Bronchial epithelial cell (primary cell): ENCODE measurements at regions not wholly inside any gene's neighbourhood (a gene's known extent, or its start where the extent isn't known, plus 50 kb on each side); places are given as distances from the start of the nearest gene placed in this dataset.
A peak's percentile ranks its signal among the peaks of the same experiment; 100 is the strongest.

Experiments
- DNase-seq: peaks from one replicate; pipeline ENCODE4 v3.0.0-alpha.2; 2010; ENCODE audit warnings: low read depth
- FAIRE-seq: peaks from 2 replicates; lab custom pipeline; 2011; peaks lifted over from hg19 to GRCh38; lab: Jason Lieb, UNC
- H3K27me3 ChIP-seq: 2 replicates; pipeline ENCODE4 v1.5.1; 2011; ENCODE audit warnings: low read length; ENCODE audit not compliant: control insufficient read depth, insufficient read depth
- H3K36me3 ChIP-seq: 2 replicates; pipeline ENCODE4 v1.5.1; 2011; ENCODE audit warnings: low read length; ENCODE audit not compliant: control insufficient read depth, insufficient read depth
- H3K4me3 ChIP-seq: 2 replicates; pipeline ENCODE4 v1.5.1; 2011; ENCODE audit warnings: mild to moderate bottlenecking, low read depth, low read length, control low read depth
- TF ChIP-seq, protein P1 (sequence below): IDR thresholded peaks from 2 replicates; pipeline ENCODE4 v1.5.1; 2011; ENCODE audit warnings: mild to moderate bottlenecking, moderate library complexity, low read length, control low read depth, inconsistent platforms; ENCODE audit not compliant: insufficient read depth, severe bottlenecking

DNA sequence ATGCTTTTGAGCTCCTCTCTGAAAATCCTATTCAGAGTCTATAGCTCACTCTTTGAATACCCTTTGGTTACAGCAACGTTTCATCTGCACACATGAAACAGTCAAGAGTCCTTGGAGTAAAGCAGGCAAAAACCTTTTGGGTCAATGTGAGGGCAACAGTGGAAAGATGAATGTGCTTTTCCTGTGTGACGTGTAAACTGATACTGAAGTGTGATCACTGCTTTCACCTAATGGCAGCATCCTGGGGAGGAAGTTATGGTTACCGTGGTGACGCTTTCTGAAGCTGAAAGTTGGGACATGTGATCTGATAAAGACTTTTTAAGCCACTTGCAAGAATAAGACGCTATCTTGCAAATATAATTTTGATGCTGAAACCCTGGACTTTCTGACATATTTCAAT lies 160.0 kb downstream of the SEC16B start:
- no peak for FAIRE-seq
- Histone ChIP-seq H3K27me3 (no peaks in the 10 kb centered on the region), H3K36me3 (no peaks in the 10 kb centered on the region), H3K4me3 (no peak overlapping the region)
- TF ChIP-seq, protein P1, sequence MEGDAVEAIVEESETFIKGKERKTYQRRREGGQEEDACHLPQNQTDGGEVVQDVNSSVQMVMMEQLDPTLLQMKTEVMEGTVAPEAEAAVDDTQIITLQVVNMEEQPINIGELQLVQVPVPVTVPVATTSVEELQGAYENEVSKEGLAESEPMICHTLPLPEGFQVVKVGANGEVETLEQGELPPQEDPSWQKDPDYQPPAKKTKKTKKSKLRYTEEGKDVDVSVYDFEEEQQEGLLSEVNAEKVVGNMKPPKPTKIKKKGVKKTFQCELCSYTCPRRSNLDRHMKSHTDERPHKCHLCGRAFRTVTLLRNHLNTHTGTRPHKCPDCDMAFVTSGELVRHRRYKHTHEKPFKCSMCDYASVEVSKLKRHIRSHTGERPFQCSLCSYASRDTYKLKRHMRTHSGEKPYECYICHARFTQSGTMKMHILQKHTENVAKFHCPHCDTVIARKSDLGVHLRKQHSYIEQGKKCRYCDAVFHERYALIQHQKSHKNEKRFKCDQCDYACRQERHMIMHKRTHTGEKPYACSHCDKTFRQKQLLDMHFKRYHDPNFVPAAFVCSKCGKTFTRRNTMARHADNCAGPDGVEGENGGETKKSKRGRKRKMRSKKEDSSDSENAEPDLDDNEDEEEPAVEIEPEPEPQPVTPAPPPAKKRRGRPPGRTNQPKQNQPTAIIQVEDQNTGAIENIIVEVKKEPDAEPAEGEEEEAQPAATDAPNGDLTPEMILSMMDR: no peak
- no peak for DNase-seq

DNA sequence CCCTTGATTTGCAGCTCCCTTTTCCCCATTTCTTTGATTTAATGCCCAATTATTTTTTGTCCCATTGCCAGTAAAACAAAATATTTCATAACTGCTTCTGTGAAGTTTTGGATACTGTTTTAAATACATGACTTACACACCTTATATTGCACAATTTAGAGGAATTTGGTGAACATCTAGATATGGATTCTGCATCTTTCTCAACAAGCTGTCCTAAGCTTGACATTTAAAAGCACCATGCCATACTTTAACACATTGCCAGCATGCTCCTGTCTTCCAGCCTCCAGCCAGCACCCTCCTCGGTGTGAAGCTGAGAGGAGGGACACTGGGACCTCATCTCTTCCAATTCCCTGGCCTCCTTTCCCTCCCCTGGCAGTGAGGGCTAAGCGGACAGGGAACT lies 167.6 kb downstream of the SEC16B start:
- DNase-seq (no peak), FAIRE-seq (no peak)
- Histone ChIP-seq H3K4me3 (no peak overlapping the region), H3K27me3 (no peaks in the 10 kb centered on the region), H3K36me3 (no peaks in the 10 kb centered on the region)
- TF ChIP-seq, protein P1: no peak

DNA sequence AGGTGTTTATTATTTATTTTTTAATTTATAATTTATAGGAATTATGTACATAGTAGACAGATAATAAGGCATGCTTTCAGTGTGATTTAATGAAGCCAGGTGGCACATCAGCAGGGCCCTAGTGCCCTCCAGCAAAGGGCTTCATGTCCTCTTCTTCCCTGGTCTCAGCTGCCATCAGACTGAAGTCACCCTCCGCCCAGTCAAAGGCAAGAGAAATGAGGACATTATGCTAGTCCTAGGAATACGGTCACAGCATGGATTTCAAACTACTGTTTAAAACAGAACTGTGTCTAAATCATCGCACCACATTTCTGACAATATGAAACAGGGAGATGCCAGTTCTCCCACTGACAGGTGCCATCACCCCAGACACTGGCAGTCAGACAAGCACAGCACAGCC lies 168.1 kb downstream of the SEC16B start:
- no peak overlapping the region for H3K4me3 ChIP-seq
- H3K36me3 ChIP-seq: no peaks in the 10 kb centered on the region
- TF ChIP-seq, protein P1: no peak
- H3K27me3 ChIP-seq: no peaks in the 10 kb centered on the region
- peak; percentile 55 for FAIRE-seq
- no peak for DNase-seq

DNA sequence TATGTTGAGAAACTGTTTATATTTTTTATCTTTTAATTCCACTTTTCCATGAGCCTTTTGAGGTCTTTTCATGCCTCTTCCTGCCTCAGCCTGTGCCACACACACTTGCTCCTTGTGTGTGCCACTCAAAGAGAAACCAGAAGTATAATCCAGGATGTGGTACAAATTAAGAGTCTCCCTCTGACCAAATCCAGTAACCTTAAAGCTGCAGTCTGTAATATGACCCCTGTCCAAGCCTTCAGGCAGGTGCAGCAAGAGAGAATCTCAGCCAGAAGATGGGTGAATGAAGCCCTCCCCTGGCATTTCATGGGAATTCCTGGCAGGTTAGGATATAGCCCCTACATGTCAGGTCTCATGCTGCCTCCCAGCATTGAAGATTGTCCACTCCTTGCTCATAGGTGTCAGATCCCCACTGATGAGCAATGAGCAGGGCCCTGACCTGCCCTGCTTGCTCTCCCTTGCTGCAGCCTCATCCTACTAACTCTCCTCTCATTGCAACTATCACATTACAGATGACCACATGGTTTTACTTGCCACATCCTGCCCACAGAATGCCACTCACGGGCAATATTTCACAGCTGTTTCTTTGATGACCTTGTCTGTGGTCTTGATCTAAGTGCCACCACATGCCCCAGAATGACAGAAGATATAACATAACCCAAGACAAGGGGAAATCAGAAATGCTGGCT lies 169.3 kb downstream of the SEC16B start:
- FAIRE-seq (no peak), DNase-seq (peak; percentile 89)
- Histone ChIP-seq H3K4me3 (no peak overlapping the region), H3K36me3 (no peaks in the 10 kb centered on the region), H3K27me3 (no peaks in the 10 kb centered on the region)
- TF ChIP-seq, protein P1: no peak

DNA sequence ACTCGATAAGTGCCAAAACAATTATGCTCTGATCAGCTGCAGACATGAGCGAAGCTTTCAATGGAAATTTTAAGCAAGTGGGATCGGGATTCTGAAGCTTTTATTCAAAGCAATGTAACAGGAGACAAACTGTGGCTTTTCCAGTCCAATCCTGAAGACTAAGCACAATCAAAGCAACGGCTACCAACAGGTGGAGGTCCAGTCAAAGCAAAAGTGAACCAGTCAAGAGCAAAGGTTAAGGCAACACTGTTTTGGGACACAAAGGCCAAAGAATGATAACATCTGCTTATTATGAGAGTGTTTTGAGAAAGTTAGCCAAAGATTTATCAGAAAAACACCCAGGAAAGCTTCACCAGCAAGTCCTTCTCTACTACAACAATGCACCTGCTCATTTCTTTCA lies 170.1 kb downstream of the SEC16B start:
- H3K4me3 ChIP-seq: no peak overlapping the region

DNA sequence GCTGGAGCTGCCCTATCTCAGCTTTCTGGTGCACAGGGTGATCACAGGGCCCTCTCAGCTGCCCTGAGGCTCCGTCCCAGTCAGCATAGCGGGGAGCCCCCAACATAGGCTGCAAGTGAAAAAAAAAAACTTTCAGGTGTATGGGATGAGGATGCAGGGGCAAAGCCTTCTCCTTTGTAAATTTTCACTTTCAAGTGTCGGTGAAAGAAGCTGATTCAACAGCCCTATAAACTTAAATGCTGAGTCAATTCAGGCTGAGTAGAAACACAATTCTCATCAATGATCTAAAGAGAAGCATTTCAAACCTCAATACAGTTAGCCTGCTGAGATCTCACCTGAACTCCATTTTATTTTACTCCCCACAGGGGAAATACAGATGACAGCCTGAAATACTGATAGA lies 171.2 kb downstream of the SEC16B start:
- Histone ChIP-seq H3K36me3 (no peaks in the 10 kb centered on the region), H3K4me3 (no peak overlapping the region), H3K27me3 (no peaks in the 10 kb centered on the region)
- TF ChIP-seq, protein P1: no peak
- DNase-seq: no peak
- FAIRE-seq: no peak

More for the DNA sequence above, 170.1 kb downstream of the SEC16B start:
- Histone ChIP-seq H3K36me3 (no peaks in the 10 kb centered on the region), H3K27me3 (no peaks in the 10 kb centered on the region)
- TF ChIP-seq, protein P1: no peak
- DNase-seq (no peak), FAIRE-seq (no peak)
